ENCODE measurements at regions not wholly inside any gene's neighbourhood (a gene's known extent, or its start where the extent isn't known, plus 50 kb on each side); places are given as distances from the start of the nearest gene placed in this dataset.

DNA sequence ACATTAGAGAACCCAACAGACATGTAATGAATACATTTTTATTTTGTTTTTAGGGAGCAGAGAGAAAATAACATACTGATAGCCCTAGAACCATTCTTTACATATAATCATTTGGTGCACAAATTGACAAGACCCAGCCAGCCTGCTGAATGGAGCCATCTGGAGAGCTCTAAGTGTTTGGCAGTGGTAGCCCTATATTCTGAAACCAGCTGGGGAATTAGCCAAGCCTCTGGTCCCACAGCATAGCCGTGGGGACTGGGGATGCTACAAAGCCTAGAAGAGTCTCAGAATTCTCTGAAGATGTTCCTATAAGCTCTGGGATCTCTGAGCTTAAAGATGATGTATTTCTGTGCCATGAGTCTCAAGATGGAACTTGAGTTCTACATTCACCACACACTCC is 857.3 kb upstream of the AMELY start:
- TF ChIP-seq, protein P1, sequence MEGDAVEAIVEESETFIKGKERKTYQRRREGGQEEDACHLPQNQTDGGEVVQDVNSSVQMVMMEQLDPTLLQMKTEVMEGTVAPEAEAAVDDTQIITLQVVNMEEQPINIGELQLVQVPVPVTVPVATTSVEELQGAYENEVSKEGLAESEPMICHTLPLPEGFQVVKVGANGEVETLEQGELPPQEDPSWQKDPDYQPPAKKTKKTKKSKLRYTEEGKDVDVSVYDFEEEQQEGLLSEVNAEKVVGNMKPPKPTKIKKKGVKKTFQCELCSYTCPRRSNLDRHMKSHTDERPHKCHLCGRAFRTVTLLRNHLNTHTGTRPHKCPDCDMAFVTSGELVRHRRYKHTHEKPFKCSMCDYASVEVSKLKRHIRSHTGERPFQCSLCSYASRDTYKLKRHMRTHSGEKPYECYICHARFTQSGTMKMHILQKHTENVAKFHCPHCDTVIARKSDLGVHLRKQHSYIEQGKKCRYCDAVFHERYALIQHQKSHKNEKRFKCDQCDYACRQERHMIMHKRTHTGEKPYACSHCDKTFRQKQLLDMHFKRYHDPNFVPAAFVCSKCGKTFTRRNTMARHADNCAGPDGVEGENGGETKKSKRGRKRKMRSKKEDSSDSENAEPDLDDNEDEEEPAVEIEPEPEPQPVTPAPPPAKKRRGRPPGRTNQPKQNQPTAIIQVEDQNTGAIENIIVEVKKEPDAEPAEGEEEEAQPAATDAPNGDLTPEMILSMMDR (IDR thresholded peaks at IDR 0.05; ENCODE audit: low read depth, low read length, missing control alignments), result no peak
- no peak for DNase-seq (ENCODE audit: extremely low read depth, low read depth)
- H3K4me3 ChIP-seq (replicated peaks; ENCODE audit: low read depth, low read length), result no peak overlapping the region

DNA sequence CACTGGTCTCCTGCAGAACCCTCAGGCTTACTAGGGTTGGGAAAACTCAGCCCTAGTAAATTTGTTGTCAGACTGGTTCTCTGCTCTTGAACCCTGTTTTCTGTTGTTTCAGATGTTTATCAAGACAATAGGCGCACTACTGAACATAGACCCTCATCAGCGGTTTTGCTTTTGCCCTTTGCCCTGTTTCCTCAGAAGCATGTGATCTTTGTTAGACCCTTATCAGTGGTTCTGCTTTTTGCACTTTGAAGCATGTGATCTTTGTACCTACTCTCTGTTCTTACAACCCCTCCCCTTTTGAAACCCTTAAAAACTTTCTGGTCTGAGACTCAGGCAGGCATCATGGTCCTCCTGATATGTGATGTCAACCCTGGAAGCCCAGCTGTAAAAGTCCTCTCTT is 842.2 kb upstream of the AMELY start:
- DNase-seq (ENCODE audit: extremely low read depth, low read depth), result no peak
- H3K4me3 ChIP-seq (replicated peaks; ENCODE audit: low read depth, low read length), result no peak overlapping the region
- TF ChIP-seq, protein P1 (IDR thresholded peaks at IDR 0.05; ENCODE audit: low read depth, low read length, missing control alignments), result no peak

- TF ChIP-seq, protein P1 (IDR thresholded peaks at IDR 0.05; ENCODE audit: low read depth, low read length, missing control alignments), result no peak
- no peak for DNase-seq (ENCODE audit: extremely low read depth, low read depth)
- no peak overlapping the region for H3K4me3 ChIP-seq (replicated peaks; ENCODE audit: low read depth, low read length)
Measured at GRCh38 chrY:7746781-7747180, 835.2 kb upstream of the AMELY start.

- no peak for DNase-seq (ENCODE audit: extremely low read depth, low read depth)
- H3K4me3 ChIP-seq (replicated peaks; ENCODE audit: low read depth, low read length), result no peak overlapping the region
- TF ChIP-seq, protein P1 (IDR thresholded peaks at IDR 0.05; ENCODE audit: low read depth, low read length, missing control alignments), result no peak
Measured at GRCh38 chrY:7745581-7745901, 834.0 kb upstream of the AMELY start.

DNA sequence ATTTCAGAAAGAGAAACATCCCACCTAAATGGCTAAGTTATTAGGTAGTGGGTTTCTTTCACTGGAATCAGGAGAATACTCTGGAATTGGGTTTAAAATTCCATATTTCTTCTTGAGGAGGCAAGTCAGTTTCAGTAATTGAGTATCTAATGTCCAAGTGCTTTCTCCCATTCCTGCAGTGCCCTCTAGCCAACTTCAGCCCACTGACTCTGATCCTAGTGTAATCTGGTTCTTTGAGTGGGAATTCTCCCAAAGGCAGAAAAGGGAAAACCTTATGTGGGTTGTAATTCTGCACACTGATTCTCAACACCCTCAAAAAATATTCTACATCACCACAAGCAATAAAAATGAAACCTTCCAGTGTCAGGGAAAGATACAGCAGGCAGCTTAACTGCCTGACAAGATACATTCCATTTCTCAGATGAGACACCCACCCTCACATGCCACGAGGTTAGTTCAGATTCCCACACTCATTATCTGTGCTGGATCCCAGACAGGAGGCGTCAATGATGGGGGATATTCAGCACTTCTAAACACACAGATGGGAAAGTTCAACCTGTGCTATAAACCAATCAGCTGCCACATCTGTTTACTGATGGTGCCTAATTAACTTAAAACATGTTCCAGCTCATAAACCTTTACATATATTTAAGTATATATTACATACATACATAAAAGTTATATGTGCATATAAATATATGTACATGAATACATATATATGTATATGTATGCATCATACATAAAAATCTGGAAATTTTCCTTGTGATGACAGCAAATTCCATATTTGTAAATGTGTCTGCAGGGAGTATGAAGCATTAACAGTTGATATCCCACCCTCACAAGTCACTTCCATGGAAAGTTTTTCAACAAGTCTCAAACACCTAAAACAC is 833.4 kb upstream of the AMELY start:
- H3K4me3 ChIP-seq (replicated peaks; ENCODE audit: low read depth, low read length), result no peak overlapping the region
- no peak for DNase-seq (ENCODE audit: extremely low read depth, low read depth)
- TF ChIP-seq, protein P1 (IDR thresholded peaks at IDR 0.05; ENCODE audit: low read depth, low read length, missing control alignments), result no peak

DNA sequence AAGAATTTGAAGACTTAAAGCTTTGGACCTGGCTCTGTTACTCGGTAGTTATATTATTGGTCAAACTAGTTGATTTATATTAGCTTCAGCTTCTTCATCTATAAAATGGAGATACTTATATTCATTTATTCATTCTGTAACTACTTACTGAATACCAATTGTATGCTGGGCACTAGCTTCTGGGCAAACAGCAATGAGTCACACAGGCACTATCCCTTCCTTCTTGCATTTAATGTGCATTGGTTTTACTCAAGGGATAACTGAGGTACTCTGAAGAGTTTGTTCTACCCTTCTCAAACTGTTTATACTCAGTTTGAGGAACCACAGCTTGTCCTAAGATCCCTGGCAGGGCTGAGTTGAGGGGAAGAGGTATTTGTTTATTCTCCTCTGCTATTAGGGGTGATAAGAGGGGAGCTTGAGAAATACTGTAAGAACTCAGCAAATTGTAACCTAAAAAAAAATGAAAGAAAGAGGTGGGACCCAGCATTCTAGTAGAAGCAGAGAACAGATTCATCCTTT is 825.4 kb upstream of the AMELY start:
- DNase-seq (ENCODE audit: extremely low read depth, low read depth), result no peak
- TF ChIP-seq, protein P1 (IDR thresholded peaks at IDR 0.05; ENCODE audit: low read depth, low read length, missing control alignments), result no peak
- no peak overlapping the region for H3K4me3 ChIP-seq (replicated peaks; ENCODE audit: low read depth, low read length)

Data from HFF-Myc (cell line).